SK-N-SH (cell line): ENCODE measurements at regions not wholly inside any gene's neighbourhood (a gene's known extent, or its start where the extent isn't known, plus 50 kb on each side); places are given as distances from the start of the nearest gene placed in this dataset.

Experiments used
- CTCF ChIA-PET: fragments of 300-600, 350-600 bp; formaldehyde crosslinking; extraction: SDS; loops from one replicate; lab custom pipeline; 2021; lab: Yijun Ruan, JAX
- POLR2A ChIA-PET: fragments of 350-600 bp; sonication (Branson Sonifier 250); formaldehyde crosslinking; extraction: SDS; loops from one replicate; lab custom pipeline; 2020; ENCODE audit warnings: antibody characterized with exemption, inconsistent platforms; lab: Yijun Ruan, JAX
- DNase-seq: peaks from one replicate; pipeline ENCODE4 v3.0.0; 2012
- H2AFZ ChIP-seq: fragments of 200-600 bp; sonication (generic); 2 replicates; pipeline ENCODE4 v1.8.1; 2016; ENCODE audit warnings: antibody characterized with exemption, mild to moderate bottlenecking, low read depth
- H3F3A ChIP-seq: fragments of 200-600 bp; sonication (generic); replicated peaks from 2 replicates; pipeline ENCODE3; 2016; ENCODE audit warnings: antibody characterized with exemption, mild to moderate bottlenecking; ENCODE audit not compliant: insufficient read depth
- H3K27ac ChIP-seq, 2 experiments: fragments of 200-500 bp in 1 of 2; fragments of 200-600 bp in 1 of 2; sonication (Bioruptor generic) in 1 of 2; sonication (generic), shearing (Covaris generic) in 1 of 2; 2 replicates each; pipeline versions ENCODE4 v1.5.1 to v1.6.1; 2014 to 2016; ENCODE audit warnings: low read depth in 2 of 2, inconsistent platforms in 1 of 2, low read length in 1 of 2, mild to moderate bottlenecking in 1 of 2, mixed read lengths in 1 of 2
- H3K27me3 ChIP-seq: fragments of 200-600 bp; sonication (generic), shearing (Covaris generic); 2 replicates; pipeline ENCODE4 v1.6.1; 2016; ENCODE audit warnings: mixed run types; ENCODE audit not compliant: insufficient read depth
- H3K36me3 ChIP-seq, 2 experiments: fragments of 200-500 bp in 1 of 2; fragments of 200-600 bp in 1 of 2; sonication (Bioruptor generic) in 1 of 2; sonication (generic) in 1 of 2; replicated peaks in 1 of 2; 2 replicates each; pipeline versions ENCODE3 to v1.5.1; 2014 to 2016; ENCODE audit warnings: low read length in 1 of 2, mild to moderate bottlenecking in 1 of 2; ENCODE audit not compliant: insufficient read depth in 2 of 2, control insufficient read depth in 1 of 2
- H3K4me1 ChIP-seq, 2 experiments: fragments of 200-500 bp in 1 of 2; fragments of 200-600 bp in 1 of 2; sonication (Bioruptor generic) in 1 of 2; sonication (generic), shearing (Covaris generic) in 1 of 2; 2 replicates each; pipeline versions ENCODE4 v1.5.1 to v1.6.1; 2014 to 2016; ENCODE audit warnings: low read depth in 1 of 2, low read length in 1 of 2, mixed run types in 1 of 2; ENCODE audit not compliant: insufficient read depth in 2 of 2, control insufficient read depth in 1 of 2
- H3K4me2 ChIP-seq: fragments of 200-600 bp; sonication (generic), shearing (Covaris generic); 2 replicates; pipeline ENCODE4 v1.6.1; 2017; ENCODE audit warnings: mixed run types
- H3K4me3 ChIP-seq, 2 experiments: fragments of 200-500 bp in 1 of 2; fragments of 200-600 bp in 1 of 2; sonication (Bioruptor generic) in 1 of 2; sonication (generic), shearing (Covaris generic) in 1 of 2; 2 replicates each; pipeline versions ENCODE4 v1.5.1 to v1.8.1; 2014 to 2016; ENCODE audit warnings: low read depth in 2 of 2, inconsistent platforms in 1 of 2, low read length in 1 of 2, mild to moderate bottlenecking in 1 of 2, mixed read lengths in 1 of 2, moderate library complexity in 1 of 2
- H3K79me2 ChIP-seq: fragments of 200-600 bp; sonication (generic); 2 replicates; pipeline ENCODE4 v1.8.1; 2017; ENCODE audit warnings: mild to moderate bottlenecking; ENCODE audit not compliant: insufficient read depth
- H3K9ac ChIP-seq: fragments of 200-600 bp; sonication (generic); 2 replicates; pipeline ENCODE4 v1.6.1; 2017; ENCODE audit warnings: mixed run types
- H3K9me2 ChIP-seq: fragments of 200-600 bp; sonication (generic); 2 replicates; pipeline ENCODE4 v1.6.1; 2017; ENCODE audit warnings: mixed run types
- H3K9me3 ChIP-seq: fragments of 200-600 bp; sonication (generic); 2 replicates; pipeline ENCODE4 v1.6.1; 2017; ENCODE audit warnings: mixed run types, mild to moderate bottlenecking, moderate library complexity
- H4K20me1 ChIP-seq: fragments of 200-600 bp; sonication (generic); 2 replicates; pipeline ENCODE4 v1.6.1; 2017; ENCODE audit warnings: mild to moderate bottlenecking, mixed run types; ENCODE audit not compliant: insufficient read depth
- ELF1 ChIP-seq: IDR thresholded peaks from 2 replicates; pipeline ENCODE4 v1.4.0; 2012
- EZH2phosphoT487 ChIP-seq: fragments of 200-600 bp; sonication (generic); IDR thresholded peaks from 2 replicates; pipeline ENCODE4 v1.6.1; 2017; ENCODE audit warnings: low read depth, mixed run types, mild to moderate bottlenecking, antibody characterized with exemption, moderate library complexity, borderline replicate concordance
- FOSL2 ChIP-seq: IDR thresholded peaks from 2 replicates; pipeline ENCODE4 v1.4.0; 2012; ENCODE audit warnings: low read depth, mild to moderate bottlenecking, moderate library complexity, borderline replicate concordance
- FOXJ3 ChIP-seq: sonication (generic); formaldehyde crosslinking; IDR thresholded peaks from 2 replicates; pipeline ENCODE4 v1.5.1; 2020; ENCODE audit warnings: mild to moderate bottlenecking, missing genetic modification reagents
- FOXM1 ChIP-seq: IDR thresholded peaks from 2 replicates; pipeline ENCODE4 v1.4.0; 2012; ENCODE audit warnings: low read depth, mild to moderate bottlenecking
- JUND ChIP-seq: IDR thresholded peaks from 2 replicates; pipeline ENCODE4 v1.4.0; 2012
- NFIC ChIP-seq: IDR thresholded peaks from 2 replicates; pipeline ENCODE4 v1.4.0; 2012; ENCODE audit warnings: borderline replicate concordance
- NRF1 ChIP-seq: IDR thresholded peaks from 2 replicates; pipeline ENCODE4 v1.6.1; 2012; ENCODE audit warnings: low read depth, mild to moderate bottlenecking, low read length
- RCOR1 ChIP-seq: fragments of 150-350 bp; IDR thresholded peaks from 2 replicates; pipeline ENCODE4 v1.6.1; 2017; ENCODE audit warnings: antibody characterized with exemption, low read length
- RFX5 ChIP-seq: IDR thresholded peaks from 2 replicates; pipeline ENCODE4 v1.6.1; 2012; ENCODE audit warnings: mild to moderate bottlenecking, improper control_type of control experiment, low read length
- RXRA ChIP-seq: IDR thresholded peaks from 2 replicates; pipeline ENCODE4 v1.4.0; 2012; ENCODE audit warnings: low read depth, mild to moderate bottlenecking, borderline replicate concordance
- SIN3A ChIP-seq: IDR thresholded peaks from 2 replicates; pipeline ENCODE4 v1.6.1; 2012; ENCODE audit warnings: low read depth, mild to moderate bottlenecking, low read length, moderate library complexity, borderline replicate concordance
- SMC3 ChIP-seq: IDR thresholded peaks from 2 replicates; pipeline ENCODE4 v1.6.1; 2012; ENCODE audit warnings: low read depth, low read length, improper control_type of control experiment
- TAF1 ChIP-seq: IDR thresholded peaks from 2 replicates; pipeline ENCODE4 v1.6.1; 2012; ENCODE audit warnings: low read depth, mild to moderate bottlenecking, low read length, moderate library complexity, borderline replicate concordance
- TEAD4 ChIP-seq: IDR thresholded peaks from 2 replicates; pipeline ENCODE4 v1.4.0; 2012; ENCODE audit warnings: mild to moderate bottlenecking, borderline replicate concordance; ENCODE audit not compliant: insufficient read depth
- YY1 ChIP-seq: IDR thresholded peaks from 2 replicates; pipeline ENCODE4 v1.4.0; 2012; ENCODE audit warnings: low read depth, mild to moderate bottlenecking
- WGBS: methylation state at CpG from one replicate; pipeline ENCODE4 v1.1.6; 2017; ENCODE audit warnings: low lambda C conversion rate; 5-methylcytosine and 5-hydroxymethylcytosine counted together
- TF ChIP-seq, protein P1 (sequence below): IDR thresholded peaks from 2 replicates; pipeline ENCODE4; 2012
- TF ChIP-seq, protein P2 (sequence below): IDR thresholded peaks from 2 replicates; pipeline ENCODE4 v1.4.0; 2012; ENCODE audit warnings: low read depth, borderline replicate concordance
- TF ChIP-seq, protein P3 (sequence below): fragments of 150-350 bp; IDR thresholded peaks from 2 replicates; pipeline ENCODE4 v1.6.1; 2016; ENCODE audit warnings: mild to moderate bottlenecking, low read depth, low read length
- TF ChIP-seq, protein P4 (sequence below): fragments of 200-600 bp; sonication (generic); IDR thresholded peaks from 2 replicates; pipeline ENCODE4 v1.6.1; 2017; ENCODE audit warnings: antibody characterized with exemption, mild to moderate bottlenecking, moderate library complexity

DNA sequence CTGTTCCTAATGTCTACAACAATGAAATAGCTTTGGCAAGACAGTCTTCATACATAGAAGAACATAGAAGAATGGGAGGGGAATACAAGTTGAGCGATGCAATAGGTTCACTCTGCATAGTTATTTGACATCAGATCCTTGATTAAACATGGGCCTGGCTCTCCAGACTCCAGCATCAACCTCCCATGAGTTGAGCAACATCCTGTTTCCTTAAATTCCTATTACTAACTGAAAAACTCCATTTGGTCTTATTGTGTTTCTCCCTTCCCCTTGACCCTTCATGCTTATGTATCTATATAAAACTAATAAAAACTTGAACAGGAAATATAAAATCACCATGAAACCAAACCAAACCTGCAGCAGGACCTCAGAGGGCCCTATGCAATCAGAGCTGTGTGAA is 304.5 kb upstream of the SATB1 start:
- no peak for TF ChIP-seq FOXJ3 (CRISPR knock-in tag)
- TF ChIP-seq, protein P1, sequence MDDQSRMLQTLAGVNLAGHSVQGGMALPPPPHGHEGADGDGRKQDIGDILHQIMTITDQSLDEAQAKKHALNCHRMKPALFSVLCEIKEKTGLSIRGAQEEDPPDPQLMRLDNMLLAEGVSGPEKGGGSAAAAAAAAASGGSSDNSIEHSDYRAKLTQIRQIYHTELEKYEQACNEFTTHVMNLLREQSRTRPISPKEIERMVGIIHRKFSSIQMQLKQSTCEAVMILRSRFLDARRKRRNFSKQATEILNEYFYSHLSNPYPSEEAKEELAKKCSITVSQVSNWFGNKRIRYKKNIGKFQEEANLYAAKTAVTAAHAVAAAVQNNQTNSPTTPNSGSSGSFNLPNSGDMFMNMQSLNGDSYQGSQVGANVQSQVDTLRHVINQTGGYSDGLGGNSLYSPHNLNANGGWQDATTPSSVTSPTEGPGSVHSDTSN = no peak
- no peak for TF ChIP-seq YY1
- no peak for TF ChIP-seq NFIC
- no peak for TF ChIP-seq RFX5
- no peak for TF ChIP-seq JUND
- TF ChIP-seq, protein P2, sequence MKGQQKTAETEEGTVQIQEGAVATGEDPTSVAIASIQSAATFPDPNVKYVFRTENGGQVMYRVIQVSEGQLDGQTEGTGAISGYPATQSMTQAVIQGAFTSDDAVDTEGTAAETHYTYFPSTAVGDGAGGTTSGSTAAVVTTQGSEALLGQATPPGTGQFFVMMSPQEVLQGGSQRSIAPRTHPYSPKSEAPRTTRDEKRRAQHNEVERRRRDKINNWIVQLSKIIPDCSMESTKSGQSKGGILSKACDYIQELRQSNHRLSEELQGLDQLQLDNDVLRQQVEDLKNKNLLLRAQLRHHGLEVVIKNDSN = no peak
- TF ChIP-seq SMC3 = no peak
- no peak for TF ChIP-seq RXRA
- TF ChIP-seq, protein P3, sequence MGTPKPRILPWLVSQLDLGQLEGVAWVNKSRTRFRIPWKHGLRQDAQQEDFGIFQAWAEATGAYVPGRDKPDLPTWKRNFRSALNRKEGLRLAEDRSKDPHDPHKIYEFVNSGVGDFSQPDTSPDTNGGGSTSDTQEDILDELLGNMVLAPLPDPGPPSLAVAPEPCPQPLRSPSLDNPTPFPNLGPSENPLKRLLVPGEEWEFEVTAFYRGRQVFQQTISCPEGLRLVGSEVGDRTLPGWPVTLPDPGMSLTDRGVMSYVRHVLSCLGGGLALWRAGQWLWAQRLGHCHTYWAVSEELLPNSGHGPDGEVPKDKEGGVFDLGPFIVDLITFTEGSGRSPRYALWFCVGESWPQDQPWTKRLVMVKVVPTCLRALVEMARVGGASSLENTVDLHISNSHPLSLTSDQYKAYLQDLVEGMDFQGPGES = no peak
- no peak for TF ChIP-seq TAF1
- TF ChIP-seq ELF1 = no peak
- Histone ChIP-seq H3K79me2 (no peaks in the 10 kb centered on the region), H3K36me3 (no peaks in the 10 kb centered on the region), H2AFZ (no peak overlapping the region), H3K4me3 (no peak overlapping the region), H3K27me3 (no peaks in the 10 kb centered on the region), H3K9me2 (no peaks in the 10 kb centered on the region), H3K4me1 (peaks cover 0 to 4% of the 10 kb centered on the region in 2 experiments; a peak in 2 of 4 replicates), H3K4me2 (no peak overlapping the region), H3K27ac (no peak overlapping the region), H3K9me3 (no peaks in the 10 kb centered on the region), H4K20me1 (no peaks in the 10 kb centered on the region), H3F3A (no peaks in the 10 kb centered on the region), H3K9ac (no peak overlapping the region)
- ChIA-PET CTCF (interaction anchor here (0.8 to 1.5 kb wide), 3 partner anchors 10 to 28 kb away, joined by 3 to 4 read pairs (median 4); no protein-coding TSS in a partner anchor), POLR2A (no interaction called here)
- no peak for DNase-seq
- 41% methylated on average over 1 of the region's 1 CpG for WGBS

DNA sequence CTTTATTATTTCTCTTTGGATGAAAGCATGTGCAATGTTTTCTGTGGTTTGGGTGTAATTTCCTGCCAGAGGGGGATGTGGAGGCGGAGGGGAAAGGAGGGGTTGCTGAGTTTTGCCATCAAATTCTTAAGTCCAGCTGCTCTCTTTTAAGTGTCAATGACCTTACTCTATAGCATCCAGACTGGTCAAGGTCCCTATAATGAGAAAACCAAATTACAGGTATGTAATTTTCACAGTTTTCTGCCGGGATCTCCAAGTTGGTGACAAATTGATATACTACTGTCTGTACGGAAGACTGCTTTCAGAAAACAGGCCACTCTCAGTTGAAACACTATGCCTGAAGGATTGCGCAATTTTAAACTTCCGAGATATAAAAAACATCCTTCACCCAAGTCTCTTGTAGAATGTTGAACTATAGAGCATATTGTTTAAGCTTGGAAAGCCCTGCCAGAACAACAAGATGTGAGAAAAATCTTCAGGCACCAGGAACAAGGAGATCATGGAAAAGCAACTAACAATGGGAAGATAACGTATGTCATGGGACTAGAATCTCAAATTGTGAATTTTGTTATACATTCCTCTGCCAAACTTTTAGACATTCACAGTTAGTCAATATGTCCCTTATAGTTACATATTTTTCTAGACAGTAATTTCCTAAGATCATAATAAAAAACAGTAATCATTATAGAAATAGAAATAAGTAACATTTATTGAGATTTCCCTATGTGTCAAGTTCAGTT is 300.7 kb upstream of the SATB1 start:
- no peak overlapping the region for H2AFZ ChIP-seq
- no peak for TF ChIP-seq EZH2phosphoT487
- no peak for TF ChIP-seq NRF1
- no peak for TF ChIP-seq RCOR1
- TF ChIP-seq FOSL2 = no peak
- TF ChIP-seq SIN3A = no peak
- no peak for TF ChIP-seq JUND
- TF ChIP-seq, protein P1 = no peak
- TF ChIP-seq, protein P4, sequence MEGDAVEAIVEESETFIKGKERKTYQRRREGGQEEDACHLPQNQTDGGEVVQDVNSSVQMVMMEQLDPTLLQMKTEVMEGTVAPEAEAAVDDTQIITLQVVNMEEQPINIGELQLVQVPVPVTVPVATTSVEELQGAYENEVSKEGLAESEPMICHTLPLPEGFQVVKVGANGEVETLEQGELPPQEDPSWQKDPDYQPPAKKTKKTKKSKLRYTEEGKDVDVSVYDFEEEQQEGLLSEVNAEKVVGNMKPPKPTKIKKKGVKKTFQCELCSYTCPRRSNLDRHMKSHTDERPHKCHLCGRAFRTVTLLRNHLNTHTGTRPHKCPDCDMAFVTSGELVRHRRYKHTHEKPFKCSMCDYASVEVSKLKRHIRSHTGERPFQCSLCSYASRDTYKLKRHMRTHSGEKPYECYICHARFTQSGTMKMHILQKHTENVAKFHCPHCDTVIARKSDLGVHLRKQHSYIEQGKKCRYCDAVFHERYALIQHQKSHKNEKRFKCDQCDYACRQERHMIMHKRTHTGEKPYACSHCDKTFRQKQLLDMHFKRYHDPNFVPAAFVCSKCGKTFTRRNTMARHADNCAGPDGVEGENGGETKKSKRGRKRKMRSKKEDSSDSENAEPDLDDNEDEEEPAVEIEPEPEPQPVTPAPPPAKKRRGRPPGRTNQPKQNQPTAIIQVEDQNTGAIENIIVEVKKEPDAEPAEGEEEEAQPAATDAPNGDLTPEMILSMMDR = no peak
- TF ChIP-seq ELF1 = no peak
- no peak for TF ChIP-seq TEAD4
- no peak for TF ChIP-seq NFIC
- no peak for TF ChIP-seq RFX5
- no peak for TF ChIP-seq FOXM1
- TF ChIP-seq, protein P3 = no peak

More for the DNA sequence above, 300.7 kb upstream of the SATB1 start:
- no peaks in the 10 kb centered on the region for H3K79me2 ChIP-seq
- H3K9me3 ChIP-seq = no peaks in the 10 kb centered on the region
- no peak for DNase-seq
- H3K9ac ChIP-seq = no peak overlapping the region
- no peaks in the 10 kb centered on the region for H3K4me1 ChIP-seq
- H3F3A ChIP-seq = no peaks in the 10 kb centered on the region
- no peaks in the 10 kb centered on the region for H3K9me2 ChIP-seq
- H3K4me3 ChIP-seq = no peak overlapping the region
- no peaks in the 10 kb centered on the region for H4K20me1 ChIP-seq
- WGBS = 53% methylated on average over 6 of the region's 6 CpGs
- H3K4me2 ChIP-seq = no peak overlapping the region
- POLR2A ChIA-PET = no interaction called here
- H3K27ac ChIP-seq = no peak overlapping the region
- no peaks in the 10 kb centered on the region for H3K27me3 ChIP-seq
- no peaks in the 10 kb centered on the region for H3K36me3 ChIP-seq
- CTCF ChIA-PET = no interaction called here
